ENCODE measurements at regions not wholly inside any gene's neighbourhood (a gene's known extent, or its start where the extent isn't known, plus 50 kb on each side); places are given as distances from the start of the nearest gene placed in this dataset.

- RAD21 ChIA-PET (ENCODE audit: unreplicated experiment) = no interaction called here
- in situ Hi-C loops (cut with MboI) (no loop called here), intact Hi-C loops (cut with micrococcal nuclease; ENCODE audit: unreplicated experiment) (no loop called here)
- TF ChIP-seq HCFC1 (IDR thresholded peaks at IDR 0.05; ENCODE audit: low read length) (no peak), ATF3 (IDR thresholded peaks at IDR 0.05; ENCODE audit: borderline replicate concordance, extremely low read depth, low read depth, low read length) (no peak), ZNF274 (IDR thresholded peaks at IDR 0.05; ENCODE audit: insufficient read depth, insufficient read length) (no peak), CTCF (IDR thresholded peaks at IDR 0.05 in 2 of 3, conservative IDR thresholded peaks at IDR 0.05 in 1 of 3; ENCODE audit: control insufficient read depth in 2 of 3, extremely low read depth in 1 of 3, insufficient read depth in 1 of 3, low read depth in 3 of 3, low read length in 3 of 3) (no peak), POLR2A (IDR thresholded peaks at IDR 0.05; ENCODE audit: low read depth, low read length) (no peak), PAX5 (IDR thresholded peaks at IDR 0.05; ENCODE audit: borderline replicate concordance, low read depth, low read length) (no peak), SREBF1 (IDR thresholded peaks at IDR 0.05; ENCODE audit: low read length) (no peak), JUND (IDR thresholded peaks at IDR 0.05; ENCODE audit: low read depth, low read length) (no peak), BRCA1 (IDR thresholded peaks at IDR 0.05; ENCODE audit: low read depth, low read length) (no peak), ESRRA (IDR thresholded peaks at IDR 0.05; ENCODE audit: low read length) (no peak)
- no peaks in the 10 kb centered on the region for H3K36me3 ChIP-seq (ENCODE audit: control insufficient read depth in 2 of 2, insufficient read depth in 2 of 2, low read length in 1 of 2)
- 7% methylated on average over 2 of the region's 2 CpGs for WGBS (ENCODE audit: insufficient coverage, insufficient replicate concordance, low lambda C conversion rate, missing lambda C conversion rate)
- no peaks in the 10 kb centered on the region; the same call in 1 of the 3 replicates for H3K9me3 ChIP-seq (replicated peaks; ENCODE audit: control insufficient read depth, insufficient read depth, low read length)
- SMC1A ChIA-PET (ENCODE audit: uncharacterized antibody, unreplicated experiment) = no interaction called here
- POLR2A ChIA-PET = no interaction called here
- no peak overlapping the region for H3K9ac ChIP-seq (ENCODE audit: control insufficient read depth, insufficient read depth, low read length)
- H3K4me1 ChIP-seq (ENCODE audit: control insufficient read depth, insufficient read depth, low read length) = no peaks in the 10 kb centered on the region
- FAIRE-seq (no peak), ATAC-seq (no peak), DNase-seq (ENCODE audit: low read depth, low spot score) (no peak)
- no peaks in the 10 kb centered on the region; a peak in 1 of 4 replicates for H3K27me3 ChIP-seq (replicated peaks in 1 of 2; ENCODE audit: control insufficient read depth in 2 of 2, insufficient read depth in 2 of 2, low read length in 1 of 2)
- H4K20me1 ChIP-seq (ENCODE audit: control insufficient read depth, insufficient read depth) = no peaks in the 10 kb centered on the region
- no peak overlapping the region for H3K4me3 ChIP-seq
- no peaks in the 10 kb centered on the region for H3K79me2 ChIP-seq (ENCODE audit: control insufficient read depth, insufficient read depth, low read length)
- H3K27ac ChIP-seq (ENCODE audit: control insufficient read depth, insufficient read depth) = no peak overlapping the region
- H2AFZ ChIP-seq (ENCODE audit: control insufficient read depth, low read depth, low read length) = no peak overlapping the region
- CTCF ChIA-PET = no interaction called here
- no peak overlapping the region for H3K4me2 ChIP-seq (ENCODE audit: control insufficient read depth, insufficient read depth)
- no TSS peak for BruUV-seq (replicated peaks)
These were observed 185.9 kb upstream of the GATB start for GRCh38 chr4:151946718-151947117.

Measured in GM12878 (cell line).